HEK293 (cell line): ENCODE measurements at regions not wholly inside any gene's neighbourhood (a gene's known extent, or its start where the extent isn't known, plus 50 kb on each side); places are given as distances from the start of the nearest gene placed in this dataset.

Source experiments
- CTCF ChIA-PET: fragments of 350-600 bp; formaldehyde crosslinking; extraction: SDS; loops from one replicate; lab custom pipeline; 2021; ENCODE audit warnings: antibody characterized with exemption; lab: Yijun Ruan, JAX
- POLR2A ChIA-PET: fragments of 300-600 bp; formaldehyde crosslinking; extraction: SDS; loops from one replicate; lab custom pipeline; 2020; ENCODE audit warnings: antibody characterized with exemption, inconsistent platforms; lab: Yijun Ruan, JAX
- H3K27ac ChIP-seq: fragments of 200-500 bp; sonication (Bioruptor generic); 2 replicates; pipeline ENCODE4 v1.5.1; 2014; ENCODE audit warnings: low read depth, low read length, control low read depth, inconsistent platforms; ENCODE audit errors: extremely low read depth
- H3K36me3 ChIP-seq, 2 experiments: fragments of 200-500 bp in 1 of 2; sonication (Bioruptor generic) in 1 of 2; 1 replicate in 1 of 2; 2 replicates in 1 of 2; pipeline ENCODE4 v1.5.1; 2014 to 2017; ENCODE audit warnings: inconsistent platforms in 2 of 2, low read length in 2 of 2; ENCODE audit not compliant: control insufficient read depth in 2 of 2, insufficient read depth in 1 of 2
- H3K4me1 ChIP-seq: fragments of 200-500 bp; sonication (Bioruptor generic); 2 replicates; pipeline ENCODE4 v1.5.1; 2014; ENCODE audit warnings: mild to moderate bottlenecking, low read length, inconsistent platforms; ENCODE audit not compliant: control insufficient read depth, insufficient read depth
- H3K4me3 ChIP-seq: 2 replicates; pipeline ENCODE4 v1.5.1; 2011; ENCODE audit warnings: low read depth, mild to moderate bottlenecking, control low read depth, low read length, moderate library complexity
- H3K9me3 ChIP-seq: fragments of 200-500 bp; sonication (Bioruptor generic); 2 replicates; pipeline ENCODE4 v1.5.1; 2014; ENCODE audit warnings: low read depth, low read length, inconsistent platforms; ENCODE audit not compliant: control insufficient read depth, insufficient read depth
- SP2 ChIP-seq: fragments of 450-650 bp; formaldehyde crosslinking; IDR thresholded peaks from 2 replicates; pipeline ENCODE4 v1.5.1; 2016; ENCODE audit warnings: missing biosample characterization, missing genetic modification characterization
- SP7 ChIP-seq: fragments of 450-650 bp; formaldehyde crosslinking; IDR thresholded peaks from 2 replicates; pipeline ENCODE4 v1.5.1; 2016; ENCODE audit warnings: missing biosample characterization, missing genetic modification characterization
- ZBTB7A ChIP-seq: fragments of 450-650 bp; formaldehyde crosslinking; IDR thresholded peaks from 2 replicates; pipeline ENCODE4 v1.5.1; 2016; ENCODE audit warnings: low read depth, missing biosample characterization, missing genetic modification characterization
- ZNF121 ChIP-seq: fragments of 450-650 bp; formaldehyde crosslinking; IDR thresholded peaks from 2 replicates; pipeline ENCODE4 v1.5.1; 2016; ENCODE audit warnings: missing biosample characterization, missing genetic modification characterization
- ZNF140 ChIP-seq: fragments of 450-650 bp; formaldehyde crosslinking; IDR thresholded peaks from 2 replicates; pipeline ENCODE4 v1.5.1; 2016; ENCODE audit warnings: missing biosample characterization, missing genetic modification characterization
- ZNF174 ChIP-seq: fragments of 450-650 bp; formaldehyde crosslinking; IDR thresholded peaks from 2 replicates; pipeline ENCODE4 v1.5.0; 2017; ENCODE audit warnings: missing biosample characterization, mild to moderate bottlenecking, missing genetic modification characterization
- ZNF223 ChIP-seq: fragments of 450-650 bp; formaldehyde crosslinking; IDR thresholded peaks from 2 replicates; pipeline ENCODE4 v1.5.1; 2016; ENCODE audit warnings: missing biosample characterization, missing genetic modification characterization
- ZNF248 ChIP-seq: fragments of 450-650 bp; formaldehyde crosslinking; IDR thresholded peaks from 2 replicates; pipeline ENCODE4 v1.5.1; 2017; ENCODE audit warnings: missing biosample characterization, missing genetic modification characterization
- ZNF350 ChIP-seq: fragments of 450-650 bp; formaldehyde crosslinking; IDR thresholded peaks from 2 replicates; pipeline ENCODE4 v1.5.0; 2017; ENCODE audit warnings: missing biosample characterization, mild to moderate bottlenecking, missing genetic modification characterization
- ZNF391 ChIP-seq: fragments of 450-650 bp; formaldehyde crosslinking; IDR thresholded peaks from 2 replicates; pipeline ENCODE4 v1.5.1; 2016; ENCODE audit warnings: low read depth, missing biosample characterization, missing genetic modification characterization, borderline replicate concordance
- ZNF394 ChIP-seq: fragments of 450-650 bp; formaldehyde crosslinking; IDR thresholded peaks from 2 replicates; pipeline ENCODE4 v1.5.1; 2016; ENCODE audit warnings: missing biosample characterization, missing genetic modification characterization, mild to moderate bottlenecking, moderate library complexity, borderline replicate concordance
- ZNF48 ChIP-seq: fragments of 450-650 bp; formaldehyde crosslinking; IDR thresholded peaks from 2 replicates; pipeline ENCODE4 v1.5.1; 2016; ENCODE audit warnings: missing biosample characterization, missing genetic modification characterization
- ZNF548 ChIP-seq: fragments of 450-650 bp; formaldehyde crosslinking; IDR thresholded peaks from 2 replicates; pipeline ENCODE4 v1.5.1; 2016; ENCODE audit warnings: missing biosample characterization, missing genetic modification characterization
- ZNF549 ChIP-seq: fragments of 450-650 bp; IDR thresholded peaks from 2 replicates; pipeline ENCODE4 v1.5.1; 2018; ENCODE audit warnings: missing biosample characterization, missing genetic modification characterization, mild to moderate bottlenecking, inconsistent platforms, moderate library complexity
- ZNF585B ChIP-seq: fragments of 450-650 bp; formaldehyde crosslinking; IDR thresholded peaks from 2 replicates; pipeline ENCODE4 v1.5.1; 2016; ENCODE audit warnings: missing biosample characterization, missing genetic modification characterization
- ZNF623 ChIP-seq: fragments of 450-650 bp; formaldehyde crosslinking; IDR thresholded peaks from 2 replicates; pipeline ENCODE4 v1.5.1; 2016; ENCODE audit warnings: missing biosample characterization, missing genetic modification characterization
- ZNF654 ChIP-seq: fragments of 450-650 bp; formaldehyde crosslinking; IDR thresholded peaks from 2 replicates; pipeline ENCODE4 v1.5.1; 2016; ENCODE audit warnings: low read depth, missing biosample characterization, missing genetic modification characterization
- ZNF776 ChIP-seq: fragments of 450-650 bp; formaldehyde crosslinking; IDR thresholded peaks from 2 replicates; pipeline ENCODE4 v1.5.0; 2017; ENCODE audit warnings: missing biosample characterization, missing genetic modification characterization, borderline replicate concordance
- TF ChIP-seq, protein P1 (sequence below): fragments of 450-650 bp; IDR thresholded peaks from 2 replicates; pipeline ENCODE4 v1.5.1; 2018; ENCODE audit warnings: missing biosample characterization, mild to moderate bottlenecking, missing genetic modification characterization
- TF ChIP-seq, protein P2 (sequence below): fragments of 450-650 bp; formaldehyde crosslinking; IDR thresholded peaks from 2 replicates; pipeline ENCODE4 v1.5.1; 2016; ENCODE audit warnings: missing biosample characterization, missing genetic modification characterization, borderline replicate concordance

- Histone ChIP-seq H3K4me1 (no peaks in the 10 kb centered on the region), H3K9me3 (no peaks in the 10 kb centered on the region), H3K27ac (no peak overlapping the region), H3K36me3 (no peaks in the 10 kb centered on the region), H3K4me3 (no peak overlapping the region)
- ChIA-PET CTCF (no interaction called here), POLR2A (no interaction called here)
- TF ChIP-seq ZNF223 (tag by site-specific recombination): no peak
- no peak for TF ChIP-seq ZNF548 (tag by site-specific recombination)
- no peak for TF ChIP-seq ZBTB7A (tag by site-specific recombination)
- TF ChIP-seq ZNF549 (tag by site-specific recombination): no peak
- TF ChIP-seq, protein P1, sequence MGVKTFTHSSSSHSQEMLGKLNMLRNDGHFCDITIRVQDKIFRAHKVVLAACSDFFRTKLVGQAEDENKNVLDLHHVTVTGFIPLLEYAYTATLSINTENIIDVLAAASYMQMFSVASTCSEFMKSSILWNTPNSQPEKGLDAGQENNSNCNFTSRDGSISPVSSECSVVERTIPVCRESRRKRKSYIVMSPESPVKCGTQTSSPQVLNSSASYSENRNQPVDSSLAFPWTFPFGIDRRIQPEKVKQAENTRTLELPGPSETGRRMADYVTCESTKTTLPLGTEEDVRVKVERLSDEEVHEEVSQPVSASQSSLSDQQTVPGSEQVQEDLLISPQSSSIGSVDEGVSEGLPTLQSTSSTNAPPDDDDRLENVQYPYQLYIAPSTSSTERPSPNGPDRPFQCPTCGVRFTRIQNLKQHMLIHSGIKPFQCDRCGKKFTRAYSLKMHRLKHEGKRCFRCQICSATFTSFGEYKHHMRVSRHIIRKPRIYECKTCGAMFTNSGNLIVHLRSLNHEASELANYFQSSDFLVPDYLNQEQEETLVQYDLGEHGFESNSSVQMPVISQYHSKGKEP (tag by site-specific recombination): no peak
- TF ChIP-seq ZNF140: no peak
- TF ChIP-seq ZNF350: no peak
- no peak for TF ChIP-seq ZNF248 (tag by site-specific recombination)
- no peak for TF ChIP-seq ZNF623
- no peak for TF ChIP-seq ZNF776 (tag by site-specific recombination)
Observed at GRCh38 chr3:177647876-177648275, 450.6 kb upstream of the TBL1XR1 start.

GRCh38 chr3:177652556-177653291, 455.4 kb upstream of the TBL1XR1 start:
- POLR2A ChIA-PET: no interaction called here
- no peak for TF ChIP-seq ZNF121 (tag by site-specific recombination)
- TF ChIP-seq ZNF174 (tag by site-specific recombination): no peak
- TF ChIP-seq ZNF391 (tag by site-specific recombination): no peak
- no peak for TF ChIP-seq SP7
- no peak for TF ChIP-seq ZNF48
- TF ChIP-seq ZNF585B (tag by site-specific recombination): no peak
- TF ChIP-seq ZNF654: no peak
- no peak for TF ChIP-seq ZNF394 (tag by site-specific recombination)
- TF ChIP-seq, protein P2, sequence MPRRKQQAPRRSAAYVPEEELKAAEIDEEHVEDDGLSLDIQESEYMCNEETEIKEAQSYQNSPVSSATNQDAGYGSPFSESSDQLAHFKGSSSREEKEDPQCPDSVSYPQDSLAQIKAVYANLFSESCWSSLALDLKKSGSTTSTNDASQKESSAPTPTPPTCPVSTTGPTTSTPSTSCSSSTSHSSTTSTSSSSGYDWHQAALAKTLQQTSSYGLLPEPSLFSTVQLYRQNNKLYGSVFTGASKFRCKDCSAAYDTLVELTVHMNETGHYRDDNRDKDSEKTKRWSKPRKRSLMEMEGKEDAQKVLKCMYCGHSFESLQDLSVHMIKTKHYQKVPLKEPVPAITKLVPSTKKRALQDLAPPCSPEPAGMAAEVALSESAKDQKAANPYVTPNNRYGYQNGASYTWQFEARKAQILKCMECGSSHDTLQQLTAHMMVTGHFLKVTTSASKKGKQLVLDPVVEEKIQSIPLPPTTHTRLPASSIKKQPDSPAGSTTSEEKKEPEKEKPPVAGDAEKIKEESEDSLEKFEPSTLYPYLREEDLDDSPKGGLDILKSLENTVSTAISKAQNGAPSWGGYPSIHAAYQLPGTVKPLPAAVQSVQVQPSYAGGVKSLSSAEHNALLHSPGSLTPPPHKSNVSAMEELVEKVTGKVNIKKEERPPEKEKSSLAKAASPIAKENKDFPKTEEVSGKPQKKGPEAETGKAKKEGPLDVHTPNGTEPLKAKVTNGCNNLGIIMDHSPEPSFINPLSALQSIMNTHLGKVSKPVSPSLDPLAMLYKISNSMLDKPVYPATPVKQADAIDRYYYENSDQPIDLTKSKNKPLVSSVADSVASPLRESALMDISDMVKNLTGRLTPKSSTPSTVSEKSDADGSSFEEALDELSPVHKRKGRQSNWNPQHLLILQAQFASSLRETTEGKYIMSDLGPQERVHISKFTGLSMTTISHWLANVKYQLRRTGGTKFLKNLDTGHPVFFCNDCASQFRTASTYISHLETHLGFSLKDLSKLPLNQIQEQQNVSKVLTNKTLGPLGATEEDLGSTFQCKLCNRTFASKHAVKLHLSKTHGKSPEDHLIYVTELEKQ (tag by site-specific recombination): no peak
- no peak for TF ChIP-seq SP2 (tag by site-specific recombination)
- CTCF ChIA-PET: interaction anchor here (0.6 to 0.7 kb wide), 2 partner anchors 131 to 160 kb away, joined by 3 to 5 read pairs; no protein-coding TSS in a partner anchor
- Histone ChIP-seq H3K9me3 (no peaks in the 10 kb centered on the region), H3K4me1 (no peaks in the 10 kb centered on the region), H3K27ac (no peak overlapping the region), H3K36me3 (no peaks in the 10 kb centered on the region), H3K4me3 (no peak overlapping the region)
